Stromal cell of bone marrow (primary cell): ENCODE measurements at regions not wholly inside any gene's neighbourhood (a gene's known extent, or its start where the extent isn't known, plus 50 kb on each side); places are given as distances from the start of the nearest gene placed in this dataset.
"Not testable (repeated sequence)": the region's sequence is repeated elsewhere in the genome, so short reads cannot be mapped to it uniquely, and the experiment has no call there.

Source experiments
- DNase-seq: peaks from one replicate; pipeline ENCODE4 v3.0.0-alpha.2; 2012; ENCODE audit warnings: low read depth

DNA sequence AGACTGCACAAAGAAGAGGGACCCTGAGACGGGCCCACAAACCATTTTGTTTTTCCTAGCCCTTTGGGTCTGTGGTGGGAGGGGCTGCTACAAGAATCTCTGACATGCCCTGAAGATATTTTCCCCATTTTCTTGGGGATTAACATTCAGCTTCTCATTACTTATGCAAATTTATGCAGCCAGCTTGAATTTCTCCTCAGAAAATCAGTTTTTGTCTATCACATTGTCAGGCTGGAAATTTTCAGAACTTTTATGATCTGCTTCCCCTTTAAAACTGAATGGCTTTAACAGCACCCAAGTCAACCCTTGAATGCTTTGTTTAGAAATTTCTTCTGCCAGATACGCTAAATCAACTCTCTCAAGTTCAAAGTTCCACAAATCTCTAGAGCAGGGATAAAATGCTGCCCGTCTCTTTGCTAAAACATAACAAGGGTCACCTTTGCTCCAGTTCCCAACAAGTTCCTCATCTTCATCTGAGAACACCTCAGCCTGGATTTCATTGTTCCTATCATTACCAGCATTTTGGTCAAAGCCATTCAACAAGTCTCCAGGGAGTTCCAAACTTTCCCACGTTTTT lies 560.0 kb upstream of the KCND2 start:
- no peak for DNase-seq

DNA sequence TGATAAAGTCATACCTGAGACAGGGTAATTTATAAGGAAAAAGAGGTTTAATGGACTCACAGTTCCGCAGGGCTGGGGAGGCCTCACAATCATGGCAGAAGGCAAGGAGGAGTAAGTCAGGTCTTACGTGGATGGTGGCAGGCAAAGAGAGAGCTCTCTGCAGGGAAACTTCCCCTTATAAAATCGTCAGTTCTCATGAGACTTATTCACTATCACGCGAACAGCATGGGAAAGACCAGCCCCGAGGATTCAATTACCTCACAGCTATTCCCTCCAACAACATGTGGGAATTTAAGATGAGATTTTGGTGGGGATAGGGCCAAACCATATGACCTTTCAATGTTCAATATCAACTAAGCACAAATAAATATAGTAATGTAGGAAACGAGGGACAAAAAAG lies 559.4 kb upstream of the KCND2 start:
- no peak for DNase-seq

DNA sequence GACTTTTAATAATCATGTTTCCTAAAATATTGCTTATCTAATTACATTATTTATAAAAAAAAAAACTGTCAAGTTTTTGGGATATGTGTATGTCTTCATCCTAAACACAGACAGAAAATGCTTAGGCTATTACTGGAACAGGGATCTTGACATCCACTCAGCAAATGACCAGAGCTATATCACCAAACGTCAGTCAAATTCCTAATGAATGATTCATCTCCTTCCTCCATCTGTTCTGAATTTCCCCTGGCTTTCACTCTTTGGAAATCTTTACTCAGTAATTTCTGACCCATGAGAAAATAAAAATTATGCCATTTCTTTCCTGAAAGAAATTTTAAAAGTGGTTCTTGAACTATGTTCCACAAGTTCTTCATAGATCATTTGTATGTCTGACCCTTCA lies 552.4 kb upstream of the KCND2 start:
- DNase-seq: peak; percentile 81

DNA sequence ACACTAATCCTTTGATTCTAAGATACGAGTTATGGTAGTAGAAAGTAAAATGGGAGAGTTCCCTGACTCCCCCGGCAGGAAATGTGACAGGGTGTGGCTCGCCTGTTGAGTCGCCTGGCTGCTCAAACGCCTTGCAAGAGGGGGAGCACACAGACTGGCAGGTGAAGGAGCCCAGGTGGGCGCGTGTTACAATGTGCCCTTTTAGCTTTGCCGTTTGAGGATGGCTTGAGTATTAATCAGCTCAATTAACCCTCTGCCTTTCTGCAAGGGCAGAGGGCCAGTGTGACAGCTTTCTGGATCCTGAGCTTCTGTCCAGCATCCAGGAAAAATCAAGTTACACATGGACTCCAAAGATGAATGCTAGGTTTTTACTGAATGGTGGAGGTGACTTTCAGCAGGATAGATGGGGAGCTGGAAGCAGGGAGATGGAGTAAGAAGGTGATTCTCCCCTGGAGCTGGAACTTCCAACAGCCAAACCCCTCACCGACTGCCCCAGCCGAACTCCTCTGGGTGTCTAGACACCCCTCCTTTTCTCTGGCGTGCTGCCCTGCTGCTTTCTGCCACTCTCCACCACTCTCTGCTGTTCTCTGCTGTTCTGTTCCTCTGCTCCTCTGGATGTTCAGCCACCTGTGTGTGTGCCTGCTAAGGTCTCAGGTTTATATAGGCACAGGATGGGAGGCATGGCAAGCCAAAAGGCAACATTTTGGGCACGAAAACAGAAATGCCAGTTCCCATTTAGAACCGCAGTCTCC lies 548.8 kb upstream of the KCND2 start:
- no peak for DNase-seq

DNA sequence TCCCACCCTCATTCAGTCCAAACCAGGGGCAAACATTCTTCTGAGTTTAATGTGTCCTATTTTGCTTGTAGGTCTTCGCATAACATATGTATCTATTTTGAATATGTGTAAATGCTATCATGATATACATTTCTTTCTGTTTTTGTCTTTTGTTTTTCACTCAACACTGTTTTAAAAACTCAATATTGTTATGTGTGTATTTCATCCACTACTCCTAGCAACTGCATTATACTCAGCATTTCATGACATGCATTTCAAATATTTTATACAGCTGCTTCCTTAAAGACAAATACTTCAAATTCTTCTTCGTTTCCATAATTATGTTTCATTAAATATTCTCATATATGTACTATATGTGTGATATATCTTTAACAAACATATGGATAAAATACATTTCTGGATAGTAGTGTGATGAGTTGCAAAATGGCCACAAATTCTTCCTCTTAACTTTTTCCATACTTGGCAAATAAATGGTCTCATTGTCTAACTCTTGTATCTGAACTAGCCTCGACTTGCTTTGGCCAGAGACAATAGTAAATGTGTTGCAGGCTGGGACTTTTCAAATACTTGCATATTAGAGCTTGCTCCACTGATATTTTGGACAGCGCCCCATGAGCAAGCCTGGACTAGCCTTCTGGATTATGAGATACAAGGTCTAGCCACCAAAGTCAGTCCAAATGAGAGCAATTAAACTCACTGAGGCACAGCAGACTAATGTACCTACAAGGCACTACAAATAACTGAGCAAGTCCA lies 539.7 kb upstream of the KCND2 start:
- DNase-seq: no peak

DNA sequence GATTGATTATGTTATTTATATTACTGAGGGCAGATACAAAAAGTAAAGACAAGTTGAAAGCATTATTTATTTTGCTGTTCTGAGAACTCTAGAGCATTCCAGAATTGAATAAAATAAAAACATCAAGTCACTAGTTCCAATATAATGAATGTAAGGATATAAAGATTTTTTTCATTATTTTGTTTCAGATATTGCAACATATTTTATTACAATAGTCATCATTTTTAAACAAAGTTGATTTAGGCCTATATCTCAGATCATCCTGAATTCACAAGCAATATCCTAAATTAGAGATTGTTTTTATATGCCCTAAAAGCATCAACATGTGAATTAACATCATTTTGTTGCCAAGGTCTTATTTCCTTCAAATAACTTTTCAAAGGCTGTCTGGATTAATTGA lies 535.6 kb upstream of the KCND2 start:
- no peak for DNase-seq

DNA sequence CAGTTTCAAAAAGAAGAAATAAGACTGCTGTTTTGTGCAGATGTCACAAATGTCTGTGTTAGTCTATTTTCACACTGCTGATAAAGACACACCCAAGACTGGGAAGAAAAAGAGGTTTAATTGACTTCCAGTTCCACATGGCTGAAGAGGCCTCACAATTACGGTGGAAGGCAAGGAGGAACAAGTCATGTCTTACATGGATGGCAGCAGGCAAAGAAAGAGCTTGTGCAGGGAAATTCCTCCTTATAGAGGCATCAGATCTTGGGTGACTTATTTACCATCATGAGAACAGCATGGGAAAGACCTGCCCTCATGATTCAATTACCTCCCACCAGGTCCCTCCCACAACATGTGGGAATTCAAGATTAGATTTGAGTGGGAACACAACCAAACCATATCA lies 527.7 kb upstream of the KCND2 start:
- DNase-seq: not testable (repeated sequence)

DNA sequence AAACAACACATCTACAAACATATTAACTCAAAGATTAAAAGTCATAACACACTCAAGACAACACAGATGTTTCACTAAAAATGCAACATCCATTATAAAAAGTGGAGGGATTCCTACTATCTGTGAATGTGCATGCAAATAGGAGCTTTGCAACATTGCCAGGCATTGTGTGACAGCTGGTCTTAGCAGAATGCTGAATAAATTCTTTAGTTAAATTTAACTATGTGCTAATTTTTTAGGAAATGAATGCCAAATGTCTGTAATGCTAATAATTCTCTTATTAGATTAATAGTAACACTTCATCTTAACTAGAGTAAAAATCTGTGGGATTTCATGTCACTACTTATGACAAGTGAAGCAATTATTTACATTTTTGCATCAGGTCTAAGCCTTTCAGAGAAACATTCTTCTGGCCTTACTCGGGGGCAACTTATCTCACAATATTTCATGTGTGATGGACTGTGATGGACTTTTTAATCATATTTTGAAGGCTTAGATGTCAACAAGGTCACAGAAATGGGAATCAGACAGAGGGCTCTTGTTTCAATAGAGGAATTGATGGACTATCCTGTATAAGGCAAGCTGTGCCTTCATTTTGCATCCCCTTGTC lies 524.6 kb upstream of the KCND2 start:
- no peak for DNase-seq

DNA sequence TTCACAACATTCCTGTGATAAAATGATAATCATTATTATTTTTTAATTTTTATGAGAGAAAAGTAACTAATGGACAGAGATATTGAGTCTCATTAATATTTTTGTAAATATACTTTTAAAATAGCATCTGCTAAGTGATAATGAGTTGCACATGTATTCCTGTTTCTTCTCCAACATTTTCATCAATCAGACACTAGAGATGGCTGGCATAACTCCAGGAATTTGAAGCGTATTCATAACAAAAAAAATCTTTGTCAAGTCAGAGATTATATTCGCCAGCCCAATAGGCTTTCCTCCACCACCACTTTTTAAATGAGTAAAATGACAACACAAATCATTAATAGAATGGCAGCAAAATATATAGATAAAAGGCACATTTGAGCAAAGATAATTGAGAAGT lies 524.0 kb upstream of the KCND2 start:
- DNase-seq: no peak

DNA sequence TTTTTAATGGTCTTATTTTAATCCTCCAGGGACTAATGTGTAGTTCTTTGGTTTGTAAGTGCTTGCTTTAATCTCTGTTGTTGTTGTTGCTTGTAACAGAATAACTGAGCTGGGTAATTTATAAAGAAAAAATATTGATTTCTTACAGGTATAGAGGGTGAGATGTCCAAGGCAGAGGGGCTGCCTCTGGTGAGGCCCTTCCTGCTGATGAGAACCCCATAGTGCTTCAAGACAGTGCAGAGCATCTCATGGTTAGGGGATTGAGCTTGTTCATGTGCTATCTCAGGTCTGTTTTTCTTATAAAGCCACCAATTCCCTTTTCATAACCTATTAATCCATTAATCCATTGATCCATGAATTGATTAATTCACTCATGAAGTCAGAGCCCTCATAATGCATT lies 516.3 kb upstream of the KCND2 start:
- DNase-seq: no peak

DNA sequence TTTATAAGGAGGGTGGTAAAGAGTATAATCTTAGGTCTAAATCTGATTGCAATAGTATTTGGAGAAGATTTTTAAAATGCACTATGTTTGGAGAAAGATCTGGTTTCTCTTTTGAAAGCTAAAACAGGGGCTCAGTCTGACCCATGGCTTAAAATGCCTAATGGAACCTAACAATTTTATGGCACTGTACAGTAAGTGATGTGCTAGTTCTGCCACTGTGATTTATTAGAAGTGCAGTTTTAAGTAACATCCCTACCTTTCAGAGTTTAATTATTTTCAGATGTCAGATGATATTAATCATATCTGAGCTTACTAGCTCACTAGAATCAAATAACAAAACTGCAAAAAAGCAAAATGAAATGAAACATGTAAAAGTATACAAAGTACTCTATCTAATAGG lies 514.7 kb upstream of the KCND2 start:
- no peak for DNase-seq

DNA sequence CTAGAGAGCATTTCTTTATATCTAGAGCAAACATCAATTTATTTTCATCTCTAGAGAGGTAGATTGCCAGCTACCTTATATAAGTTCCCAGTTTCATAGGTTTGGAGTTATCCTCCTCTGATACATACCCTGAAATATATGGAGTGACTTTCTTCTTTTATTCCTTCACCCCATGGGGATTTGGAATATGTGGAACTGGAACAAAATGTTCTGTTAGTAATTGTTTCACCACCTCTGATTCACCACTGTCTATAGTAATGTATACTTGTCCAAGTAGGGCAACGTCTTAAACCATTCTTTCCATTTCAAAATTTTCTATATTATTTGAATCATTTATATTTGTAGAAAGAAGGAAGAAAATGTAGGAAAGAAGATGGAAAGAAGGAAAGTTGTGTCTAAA lies 511.2 kb upstream of the KCND2 start:
- no peak for DNase-seq

DNA sequence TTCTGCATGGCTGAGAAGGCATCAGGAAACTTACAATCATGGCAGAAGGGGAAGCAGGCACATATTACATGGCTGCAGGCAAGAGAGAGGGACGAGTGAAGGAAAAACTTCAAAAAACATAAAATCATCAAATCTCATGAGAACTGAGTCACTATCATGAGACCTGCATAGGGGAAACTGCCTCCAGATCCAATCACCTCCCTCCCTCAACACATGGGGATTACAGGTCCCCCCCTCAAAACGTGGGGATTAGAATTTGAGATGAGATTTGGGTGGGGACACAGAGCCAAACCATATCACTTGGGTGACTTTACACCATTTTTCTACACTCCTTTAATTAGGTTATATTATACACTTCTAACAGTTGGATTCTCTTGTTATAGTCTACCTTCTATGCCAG lies 490.7 kb upstream of the KCND2 start:
- DNase-seq: no peak

DNA sequence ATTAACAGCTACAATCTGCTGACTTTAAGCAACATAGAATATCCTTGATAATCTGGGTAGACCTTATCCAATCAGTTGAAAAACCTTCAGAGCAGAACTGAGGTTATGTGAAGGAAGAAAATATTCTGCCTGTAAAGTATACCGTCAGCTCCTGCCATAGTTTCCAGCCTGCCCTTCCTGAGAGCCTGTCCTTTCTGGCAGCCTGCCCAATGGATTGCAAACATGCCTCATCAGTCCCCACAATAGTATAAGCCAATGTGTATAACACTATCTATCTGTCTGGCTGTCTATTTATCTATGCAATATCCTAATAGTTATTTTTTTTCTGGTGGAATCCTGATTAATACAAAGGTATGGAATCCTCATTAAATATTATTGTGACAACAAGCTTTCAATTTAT lies 489.2 kb upstream of the KCND2 start:
- DNase-seq: no peak

DNA sequence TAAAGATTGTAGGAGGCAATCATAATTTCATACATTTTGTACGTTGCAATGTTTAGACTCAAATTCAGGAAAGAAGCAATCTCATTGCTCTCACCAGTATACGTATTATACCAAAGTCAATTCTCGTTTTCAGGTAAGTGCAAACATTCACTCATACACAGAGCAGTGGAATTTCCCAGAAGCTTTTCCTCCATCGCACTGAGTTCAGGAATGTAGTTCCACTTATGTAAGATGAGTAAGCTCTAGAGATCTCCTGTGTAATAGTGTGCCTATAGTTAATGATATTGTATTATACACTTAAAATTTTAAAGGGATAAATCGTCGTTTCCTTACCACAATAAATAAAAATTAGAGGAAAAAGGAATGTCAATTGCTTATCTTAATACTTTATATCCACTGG lies 470.8 kb upstream of the KCND2 start:
- DNase-seq: no peak

DNA sequence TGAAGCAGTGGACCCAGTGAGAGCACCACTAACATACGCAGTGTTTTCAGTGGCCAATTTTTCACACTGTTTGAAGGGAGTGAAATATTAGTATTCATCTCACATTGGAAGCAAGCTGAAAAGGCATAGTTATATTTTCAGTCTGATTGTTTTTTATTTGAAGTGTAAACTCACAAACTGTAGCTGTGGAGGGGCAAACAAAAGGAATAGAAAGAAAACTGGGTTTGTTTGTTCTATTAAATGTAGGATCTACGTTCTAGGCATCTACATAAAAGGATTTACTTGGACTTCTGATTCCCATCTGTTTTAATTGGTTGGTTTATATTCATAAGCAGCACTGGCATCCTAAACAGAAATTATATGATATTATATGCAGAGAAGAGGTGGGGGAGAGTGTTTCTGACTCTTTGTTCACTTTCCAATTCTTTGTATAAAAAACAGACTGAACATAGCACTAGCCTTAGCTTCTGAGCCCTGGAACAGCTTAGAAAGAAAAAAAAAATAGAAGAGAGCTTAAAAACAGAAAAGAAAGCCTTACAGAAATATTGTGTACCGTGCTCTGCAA lies 447.8 kb upstream of the KCND2 start:
- no peak for DNase-seq

DNA sequence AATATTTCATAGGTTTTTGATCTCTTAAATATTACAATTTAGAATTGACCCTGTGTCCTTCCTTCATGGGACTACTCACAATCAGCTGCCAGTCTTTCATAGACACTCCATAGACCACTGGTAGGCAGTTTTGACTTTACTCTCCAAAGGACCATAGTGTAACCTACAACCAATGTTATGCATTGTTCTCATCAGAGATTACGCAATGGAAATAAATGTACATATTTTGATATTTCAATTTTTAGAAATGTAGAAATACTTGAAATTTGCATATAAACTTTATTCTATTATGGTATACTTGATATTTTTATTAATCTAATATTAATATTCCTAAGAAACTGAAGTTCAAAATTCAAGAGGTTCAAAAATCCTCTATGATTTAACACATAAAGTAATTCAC lies 446.4 kb upstream of the KCND2 start:
- no peak for DNase-seq

DNA sequence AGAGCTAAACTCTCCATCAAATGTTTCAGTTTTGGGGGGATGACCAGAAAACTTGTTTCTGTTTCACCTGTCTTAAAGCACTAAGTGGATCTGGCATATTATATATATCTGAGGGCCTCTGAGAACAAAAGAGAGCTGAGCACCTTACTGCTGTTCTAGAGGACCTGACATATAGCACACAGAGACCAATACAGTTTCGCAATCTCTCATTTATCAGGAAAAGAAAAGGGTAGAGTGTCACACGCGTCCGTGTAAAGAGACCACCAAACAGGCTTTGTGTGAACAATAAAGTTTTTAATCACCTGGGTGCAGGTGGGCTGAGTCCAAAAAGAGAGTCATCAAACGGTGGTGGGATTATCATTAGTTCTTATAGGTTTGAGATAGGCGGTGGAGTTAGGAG lies 434.5 kb upstream of the KCND2 start:
- DNase-seq: no peak

DNA sequence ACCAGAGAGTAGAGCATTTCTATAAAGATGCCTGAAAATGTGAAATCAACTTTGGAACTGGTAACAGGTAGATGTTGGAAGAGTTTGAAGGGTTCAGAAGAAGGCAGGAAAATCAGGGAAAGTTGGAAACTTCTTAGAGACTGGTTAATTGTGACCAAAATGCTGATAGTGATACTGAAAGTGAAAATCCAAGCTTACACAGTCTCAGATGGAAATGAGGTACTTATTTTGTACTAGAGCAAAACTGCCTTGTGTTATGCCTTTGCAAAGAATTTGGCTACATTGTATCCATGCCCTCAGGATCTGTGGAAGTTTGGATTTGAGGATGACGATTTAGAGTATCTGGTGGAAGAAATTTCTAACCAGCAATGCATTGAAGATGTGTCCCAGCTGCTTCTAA lies 430.6 kb upstream of the KCND2 start:
- DNase-seq: no peak

DNA sequence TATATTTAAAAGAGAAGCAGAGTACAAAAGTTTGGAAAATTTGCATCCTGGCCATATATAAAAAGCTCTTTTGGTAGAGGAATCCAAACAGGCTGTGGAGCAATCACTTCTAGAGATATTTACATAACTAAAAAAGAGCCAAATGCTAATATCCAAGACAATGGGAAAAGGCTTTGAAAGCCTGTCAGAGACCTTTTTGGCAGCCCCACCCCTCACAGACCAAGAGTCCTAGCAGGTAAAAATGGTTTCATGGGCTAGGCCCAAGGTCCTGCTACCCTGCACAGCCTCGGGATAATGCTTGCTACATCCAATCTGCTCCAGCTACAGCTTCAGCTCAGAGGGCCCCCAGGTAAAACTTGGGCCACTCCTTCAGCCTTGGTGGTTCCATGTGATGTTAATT lies 430.2 kb upstream of the KCND2 start:
- no peak for DNase-seq

DNA sequence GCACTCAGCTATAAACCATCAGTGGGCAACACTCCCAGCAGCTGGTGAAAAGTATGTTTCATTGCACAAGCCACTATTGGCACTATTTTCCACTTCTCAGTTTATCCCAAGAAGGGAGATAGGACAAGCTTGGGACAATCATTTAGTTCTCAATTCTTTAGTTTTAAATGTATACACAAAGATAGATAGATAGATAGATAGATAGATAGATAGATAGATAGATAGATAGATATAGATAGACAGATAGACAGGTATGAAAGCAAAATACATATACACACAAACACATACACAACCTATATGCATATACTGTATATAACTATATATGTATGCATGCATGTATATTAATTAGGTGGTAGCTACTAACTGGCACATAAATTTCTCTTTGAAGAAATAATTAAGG lies 411.6 kb upstream of the KCND2 start:
- no peak for DNase-seq

DNA sequence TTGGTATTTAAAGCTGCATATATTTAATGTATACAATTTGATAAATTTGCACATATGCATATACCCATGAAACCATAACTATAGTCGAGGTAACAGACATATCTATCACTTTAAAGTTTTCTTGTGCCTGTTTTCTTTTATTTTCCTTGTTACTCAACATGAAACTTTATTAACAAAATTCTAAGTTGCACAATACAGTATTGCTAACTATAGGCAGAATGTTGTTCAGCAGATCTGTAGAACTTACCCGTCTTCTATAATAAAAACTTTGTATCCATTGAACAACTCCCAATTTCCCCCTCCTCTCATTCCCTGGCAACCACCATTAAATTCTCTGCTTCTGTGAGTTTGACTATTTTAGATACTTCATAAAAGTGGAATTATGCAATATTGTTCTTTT lies 404.6 kb upstream of the KCND2 start:
- DNase-seq: no peak

DNA sequence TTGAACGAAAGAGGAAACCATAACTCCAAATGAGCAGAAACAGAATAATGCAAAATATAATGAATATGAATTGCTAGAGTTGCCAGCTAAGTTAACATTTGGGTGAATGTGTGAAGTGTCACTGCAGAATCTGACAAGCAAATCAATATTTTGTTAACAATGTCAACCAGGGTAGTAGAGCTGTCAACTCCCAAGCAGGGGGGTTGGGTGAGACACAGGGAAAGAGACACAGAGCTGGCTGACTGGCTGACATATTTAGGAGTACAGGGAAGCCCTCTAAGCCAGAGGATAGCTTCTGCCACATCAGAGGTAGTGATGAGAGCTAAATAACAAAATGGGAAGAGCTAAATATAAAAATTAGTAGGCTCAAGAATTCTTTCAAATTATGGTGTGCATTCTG lies 393.1 kb upstream of the KCND2 start:
- DNase-seq: no peak
